ENCODE measurements at regions not wholly inside any gene's neighbourhood (a gene's known extent, or its start where the extent isn't known, plus 50 kb on each side); places are given as distances from the start of the nearest gene placed in this dataset.

- Histone ChIP-seq H3K36me3 (no peaks in the 10 kb centered on the region), H3K27ac (replicated peaks) (no peak overlapping the region), H3K4me1 (no peaks in the 10 kb centered on the region), H3K4me3 (no peak overlapping the region), H3K9me3 (replicated peaks) (no peaks in the 10 kb centered on the region), H3K27me3 (ENCODE audit: low read depth) (no peaks in the 10 kb centered on the region)
- no peak for DNase-seq
- TF ChIP-seq CTCF (IDR thresholded peaks at IDR 0.05; ENCODE audit: borderline replicate concordance): no peak
- intact Hi-C loops (cut with micrococcal nuclease): no loop called here
Measured at GRCh38 chr21:27220416-27220815, 253.5 kb upstream of the ADAMTS5 start.

- intact Hi-C loops (cut with micrococcal nuclease): no loop called here
- Histone ChIP-seq H3K36me3 (no peaks in the 10 kb centered on the region), H3K4me1 (no peaks in the 10 kb centered on the region), H3K9me3 (replicated peaks) (no peaks in the 10 kb centered on the region), H3K27ac (replicated peaks) (no peak overlapping the region), H3K27me3 (ENCODE audit: low read depth) (no peaks in the 10 kb centered on the region), H3K4me3 (no peak overlapping the region)
- no peak for TF ChIP-seq CTCF (IDR thresholded peaks at IDR 0.05; ENCODE audit: borderline replicate concordance)
- no peak for DNase-seq
Measured at GRCh38 chr21:27219068-27219467, 252.2 kb upstream of the ADAMTS5 start.

- Histone ChIP-seq H3K4me1 (peaks cover 7% of the 10 kb centered on the region), H3K27me3 (ENCODE audit: low read depth) (no peaks in the 10 kb centered on the region), H3K27ac (replicated peaks) (no peak overlapping the region), H3K9me3 (replicated peaks) (peaks cover 4% of the 10 kb centered on the region), H3K36me3 (no peaks in the 10 kb centered on the region), H3K4me3 (no peak overlapping the region)
- intact Hi-C loops (cut with micrococcal nuclease): no loop called here
- DNase-seq: no peak
- TF ChIP-seq CTCF (IDR thresholded peaks at IDR 0.05; ENCODE audit: borderline replicate concordance): peak; percentile 48
Measured at GRCh38 chr21:27213303-27213702, 246.4 kb upstream of the ADAMTS5 start.

- H3K4me1 ChIP-seq: peaks cover 7% of the 10 kb centered on the region
- H3K9me3 ChIP-seq (replicated peaks): peaks cover 12% of the 10 kb centered on the region
- no peak for DNase-seq
- no peaks in the 10 kb centered on the region for H3K27me3 ChIP-seq (ENCODE audit: low read depth)
- H3K36me3 ChIP-seq: no peaks in the 10 kb centered on the region
- H3K4me3 ChIP-seq: no peak overlapping the region
- no peak for TF ChIP-seq CTCF (IDR thresholded peaks at IDR 0.05; ENCODE audit: borderline replicate concordance)
- peak overlapping the region; percentile 62 for H3K27ac ChIP-seq (replicated peaks)
- intact Hi-C loops (cut with micrococcal nuclease): no loop called here
Measured at GRCh38 chr21:27212441-27212840, 245.6 kb upstream of the ADAMTS5 start.

- H3K36me3 ChIP-seq: no peaks in the 10 kb centered on the region
- H3K4me1 ChIP-seq: peaks cover 7% of the 10 kb centered on the region
- intact Hi-C loops (cut with micrococcal nuclease): no loop called here
- H3K9me3 ChIP-seq (replicated peaks): peaks cover 12% of the 10 kb centered on the region
- H3K4me3 ChIP-seq: no peak overlapping the region
- TF ChIP-seq CTCF (IDR thresholded peaks at IDR 0.05; ENCODE audit: borderline replicate concordance): no peak
- no peaks in the 10 kb centered on the region for H3K27me3 ChIP-seq (ENCODE audit: low read depth)
- no peak for DNase-seq
- no peak overlapping the region for H3K27ac ChIP-seq (replicated peaks)
Measured at GRCh38 chr21:27209546-27209945, 242.7 kb upstream of the ADAMTS5 start.

Measured in left ventricle myocardium inferior (tissue), 1 donor.